ENCODE measurements at regions not wholly inside any gene's neighbourhood (a gene's known extent, or its start where the extent isn't known, plus 50 kb on each side); places are given as distances from the start of the nearest gene placed in this dataset.

DNA sequence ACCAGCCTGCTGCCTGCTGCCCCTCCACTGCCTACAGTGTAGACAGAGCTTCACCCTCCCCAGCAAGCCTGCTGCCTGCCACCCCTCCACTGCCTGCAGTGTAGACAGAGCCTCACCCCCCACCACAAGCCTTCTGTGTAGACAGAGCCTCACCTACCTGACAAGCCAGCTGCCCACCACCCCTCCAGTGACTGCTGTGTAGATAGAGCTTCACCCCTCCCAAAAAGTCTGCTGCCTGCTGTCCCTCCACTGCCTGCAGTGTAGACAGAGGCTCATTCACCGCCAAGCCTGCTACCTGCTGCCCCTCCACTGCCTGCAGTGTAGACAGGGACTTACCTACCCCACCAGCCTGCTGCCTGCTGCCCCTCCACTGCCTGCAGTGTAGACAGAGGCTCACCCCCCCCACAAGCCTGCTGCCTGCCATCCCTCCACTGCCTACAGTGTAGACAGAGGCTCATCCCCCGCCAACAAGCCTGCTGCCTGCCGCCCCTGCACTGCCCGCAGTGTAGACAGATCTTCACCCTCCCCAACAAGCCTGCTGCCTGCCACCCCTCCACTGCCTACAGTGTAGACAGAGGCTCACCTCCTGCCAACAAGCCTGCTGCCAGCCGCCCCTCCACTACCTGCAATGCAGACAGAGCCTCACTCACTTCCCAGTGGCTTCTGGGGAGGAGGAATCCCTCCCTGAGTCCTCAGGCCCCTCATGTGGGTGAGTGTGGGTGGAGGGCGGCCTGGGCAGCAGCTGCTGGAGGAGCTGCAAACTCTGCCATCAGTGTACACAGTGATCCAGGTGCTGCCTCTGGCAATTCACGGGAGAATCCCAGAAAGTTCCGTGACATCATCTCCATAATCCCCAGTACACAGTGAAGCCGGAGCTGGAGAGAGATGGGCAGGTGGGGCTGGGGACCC is 140.9 kb downstream of the DLL1 start:
- TF ChIP-seq CTCF (conservative IDR thresholded peaks at IDR 0.05) (no peak), ZFX (IDR thresholded peaks at IDR 0.05) (no peak)

Data from C4-2B (cell line).